Liver (tissue), 3 donors: ENCODE measurements at regions not wholly inside any gene's neighbourhood (a gene's known extent, or its start where the extent isn't known, plus 50 kb on each side); places are given as distances from the start of the nearest gene placed in this dataset.

Experiments
- EGR1 ChIP-seq, 2 donors: IDR thresholded peaks; 2 replicates each; pipeline ENCODE4 v1.6.1; 2016 to 2018; ENCODE audit warnings: antibody characterized with exemption in 2 of 2, low read depth in 2 of 2
- FOXA1 ChIP-seq: IDR thresholded peaks from 2 replicates; pipeline ENCODE4 v1.6.1; 2016; ENCODE audit warnings: antibody characterized with exemption
- GABPA ChIP-seq, 2 donors: IDR thresholded peaks in 1 of 2; conservative IDR thresholded peaks in 1 of 2; 2 replicates each; pipeline ENCODE4 v1.6.1; 2016; ENCODE audit warnings: antibody characterized with exemption in 2 of 2, mild to moderate bottlenecking in 1 of 2, moderate library complexity in 1 of 2
- HNF4G ChIP-seq: IDR thresholded peaks from 2 replicates; pipeline ENCODE4 v1.6.1; 2016; ENCODE audit warnings: antibody characterized with exemption
- JUND ChIP-seq, 2 donors: IDR thresholded peaks; 2 replicates each; pipeline ENCODE4 v1.6.1; 2016; ENCODE audit warnings: antibody characterized with exemption in 2 of 2
- RAD21 ChIP-seq, 2 donors: IDR thresholded peaks; 2 replicates each; pipeline ENCODE4 v1.6.1; 2016; ENCODE audit warnings: antibody characterized with exemption in 2 of 2, mild to moderate bottlenecking in 2 of 2
- RXRA ChIP-seq, 2 donors: IDR thresholded peaks; 2 replicates each; pipeline ENCODE4 v1.6.1; 2017 to 2018; ENCODE audit warnings: antibody characterized with exemption in 2 of 2, mild to moderate bottlenecking in 1 of 2
- TAF1 ChIP-seq: conservative IDR thresholded peaks from 2 replicates; pipeline ENCODE4 v1.6.1; 2016; ENCODE audit warnings: antibody characterized with exemption, mild to moderate bottlenecking
- YY1 ChIP-seq: IDR thresholded peaks from 2 replicates; pipeline ENCODE4 v1.6.1; 2016; ENCODE audit warnings: antibody characterized with exemption, mild to moderate bottlenecking
- TF ChIP-seq, protein P1 (sequence below): fragments of 150-350 bp; IDR thresholded peaks from 2 replicates; pipeline ENCODE4 v1.5.1; 2017; ENCODE audit warnings: improper control_type of control experiment, low read depth, low read length; ENCODE audit not compliant: missing input control
- TF ChIP-seq, protein P2 (sequence below): IDR thresholded peaks from 2 replicates; pipeline ENCODE4 v1.6.1; 2016; ENCODE audit warnings: antibody characterized with exemption
- TF ChIP-seq, protein P3 (sequence below): IDR thresholded peaks from 2 replicates; pipeline ENCODE4 v1.6.1; 2016; ENCODE audit warnings: antibody characterized with exemption
- TF ChIP-seq, protein P4 (sequence below): IDR thresholded peaks from 2 replicates; pipeline ENCODE4 v1.6.1; 2016; ENCODE audit warnings: antibody characterized with exemption, mild to moderate bottlenecking
- TF ChIP-seq, protein P5 (sequence below): IDR thresholded peaks from 2 replicates; pipeline ENCODE4 v1.6.1; 2016; ENCODE audit warnings: antibody characterized with exemption
- donor health status: healthy.
- donor health status: healthy.

DNA sequence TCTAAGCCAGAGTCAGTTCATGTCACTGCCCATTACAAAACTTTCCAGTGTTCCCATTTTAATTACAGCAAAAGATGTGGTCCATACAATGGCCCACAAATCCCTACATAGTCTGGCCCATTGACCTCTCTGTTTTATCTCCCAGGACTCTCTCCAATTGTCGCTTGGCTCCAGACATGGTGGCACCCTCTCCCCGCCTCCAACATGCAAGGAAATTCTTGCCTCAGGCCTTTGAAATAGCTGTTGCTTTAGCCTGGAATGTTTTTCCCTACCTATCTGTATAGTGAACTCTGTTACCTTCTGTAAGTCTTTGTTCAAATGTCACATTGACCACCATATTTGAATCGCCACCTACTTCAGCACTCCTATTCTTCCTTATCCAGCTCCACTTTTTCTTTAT lies 377.3 kb upstream of the MCTP2 start:
- TF ChIP-seq, protein P1, sequence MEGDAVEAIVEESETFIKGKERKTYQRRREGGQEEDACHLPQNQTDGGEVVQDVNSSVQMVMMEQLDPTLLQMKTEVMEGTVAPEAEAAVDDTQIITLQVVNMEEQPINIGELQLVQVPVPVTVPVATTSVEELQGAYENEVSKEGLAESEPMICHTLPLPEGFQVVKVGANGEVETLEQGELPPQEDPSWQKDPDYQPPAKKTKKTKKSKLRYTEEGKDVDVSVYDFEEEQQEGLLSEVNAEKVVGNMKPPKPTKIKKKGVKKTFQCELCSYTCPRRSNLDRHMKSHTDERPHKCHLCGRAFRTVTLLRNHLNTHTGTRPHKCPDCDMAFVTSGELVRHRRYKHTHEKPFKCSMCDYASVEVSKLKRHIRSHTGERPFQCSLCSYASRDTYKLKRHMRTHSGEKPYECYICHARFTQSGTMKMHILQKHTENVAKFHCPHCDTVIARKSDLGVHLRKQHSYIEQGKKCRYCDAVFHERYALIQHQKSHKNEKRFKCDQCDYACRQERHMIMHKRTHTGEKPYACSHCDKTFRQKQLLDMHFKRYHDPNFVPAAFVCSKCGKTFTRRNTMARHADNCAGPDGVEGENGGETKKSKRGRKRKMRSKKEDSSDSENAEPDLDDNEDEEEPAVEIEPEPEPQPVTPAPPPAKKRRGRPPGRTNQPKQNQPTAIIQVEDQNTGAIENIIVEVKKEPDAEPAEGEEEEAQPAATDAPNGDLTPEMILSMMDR, result no peak
- TF ChIP-seq, protein P2, sequence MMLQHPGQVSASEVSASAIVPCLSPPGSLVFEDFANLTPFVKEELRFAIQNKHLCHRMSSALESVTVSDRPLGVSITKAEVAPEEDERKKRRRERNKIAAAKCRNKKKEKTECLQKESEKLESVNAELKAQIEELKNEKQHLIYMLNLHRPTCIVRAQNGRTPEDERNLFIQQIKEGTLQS, result no peak
- TF ChIP-seq EGR1 (IDR thresholded peaks at IDR 0.05; ENCODE audit: low read depth in 2 of 2) (no peak), HNF4G (no peak), YY1 (no peak), TAF1 (no peak), JUND (IDR thresholded peaks at IDR 0.05) (no peak), RAD21 (IDR thresholded peaks at IDR 0.05) (no peak), GABPA (IDR thresholded peaks at IDR 0.05 in 1 of 2, conservative IDR thresholded peaks at IDR 0.05 in 1 of 2) (no peak), FOXA1 (no peak), RXRA (IDR thresholded peaks at IDR 0.05) (no peak)
- TF ChIP-seq, protein P3, sequence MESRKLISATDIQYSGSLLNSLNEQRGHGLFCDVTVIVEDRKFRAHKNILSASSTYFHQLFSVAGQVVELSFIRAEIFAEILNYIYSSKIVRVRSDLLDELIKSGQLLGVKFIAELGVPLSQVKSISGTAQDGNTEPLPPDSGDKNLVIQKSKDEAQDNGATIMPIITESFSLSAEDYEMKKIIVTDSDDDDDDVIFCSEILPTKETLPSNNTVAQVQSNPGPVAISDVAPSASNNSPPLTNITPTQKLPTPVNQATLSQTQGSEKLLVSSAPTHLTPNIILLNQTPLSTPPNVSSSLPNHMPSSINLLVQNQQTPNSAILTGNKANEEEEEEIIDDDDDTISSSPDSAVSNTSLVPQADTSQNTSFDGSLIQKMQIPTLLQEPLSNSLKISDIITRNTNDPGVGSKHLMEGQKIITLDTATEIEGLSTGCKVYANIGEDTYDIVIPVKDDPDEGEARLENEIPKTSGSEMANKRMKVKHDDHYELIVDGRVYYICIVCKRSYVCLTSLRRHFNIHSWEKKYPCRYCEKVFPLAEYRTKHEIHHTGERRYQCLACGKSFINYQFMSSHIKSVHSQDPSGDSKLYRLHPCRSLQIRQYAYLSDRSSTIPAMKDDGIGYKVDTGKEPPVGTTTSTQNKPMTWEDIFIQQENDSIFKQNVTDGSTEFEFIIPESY, result no peak
- TF ChIP-seq, protein P4, sequence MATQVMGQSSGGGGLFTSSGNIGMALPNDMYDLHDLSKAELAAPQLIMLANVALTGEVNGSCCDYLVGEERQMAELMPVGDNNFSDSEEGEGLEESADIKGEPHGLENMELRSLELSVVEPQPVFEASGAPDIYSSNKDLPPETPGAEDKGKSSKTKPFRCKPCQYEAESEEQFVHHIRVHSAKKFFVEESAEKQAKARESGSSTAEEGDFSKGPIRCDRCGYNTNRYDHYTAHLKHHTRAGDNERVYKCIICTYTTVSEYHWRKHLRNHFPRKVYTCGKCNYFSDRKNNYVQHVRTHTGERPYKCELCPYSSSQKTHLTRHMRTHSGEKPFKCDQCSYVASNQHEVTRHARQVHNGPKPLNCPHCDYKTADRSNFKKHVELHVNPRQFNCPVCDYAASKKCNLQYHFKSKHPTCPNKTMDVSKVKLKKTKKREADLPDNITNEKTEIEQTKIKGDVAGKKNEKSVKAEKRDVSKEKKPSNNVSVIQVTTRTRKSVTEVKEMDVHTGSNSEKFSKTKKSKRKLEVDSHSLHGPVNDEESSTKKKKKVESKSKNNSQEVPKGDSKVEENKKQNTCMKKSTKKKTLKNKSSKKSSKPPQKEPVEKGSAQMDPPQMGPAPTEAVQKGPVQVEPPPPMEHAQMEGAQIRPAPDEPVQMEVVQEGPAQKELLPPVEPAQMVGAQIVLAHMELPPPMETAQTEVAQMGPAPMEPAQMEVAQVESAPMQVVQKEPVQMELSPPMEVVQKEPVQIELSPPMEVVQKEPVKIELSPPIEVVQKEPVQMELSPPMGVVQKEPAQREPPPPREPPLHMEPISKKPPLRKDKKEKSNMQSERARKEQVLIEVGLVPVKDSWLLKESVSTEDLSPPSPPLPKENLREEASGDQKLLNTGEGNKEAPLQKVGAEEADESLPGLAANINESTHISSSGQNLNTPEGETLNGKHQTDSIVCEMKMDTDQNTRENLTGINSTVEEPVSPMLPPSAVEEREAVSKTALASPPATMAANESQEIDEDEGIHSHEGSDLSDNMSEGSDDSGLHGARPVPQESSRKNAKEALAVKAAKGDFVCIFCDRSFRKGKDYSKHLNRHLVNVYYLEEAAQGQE, result no peak
- TF ChIP-seq, protein P5, sequence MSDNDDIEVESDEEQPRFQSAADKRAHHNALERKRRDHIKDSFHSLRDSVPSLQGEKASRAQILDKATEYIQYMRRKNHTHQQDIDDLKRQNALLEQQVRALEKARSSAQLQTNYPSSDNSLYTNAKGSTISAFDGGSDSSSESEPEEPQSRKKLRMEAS, result no peak
